ENCODE measurements at regions not wholly inside any gene's neighbourhood (a gene's known extent, or its start where the extent isn't known, plus 50 kb on each side); places are given as distances from the start of the nearest gene placed in this dataset.

- H3K9ac ChIP-seq (ENCODE audit: low read depth in 1 of 3, low read length in 3 of 3) = no peak overlapping the region
- H3K4me3 ChIP-seq (ENCODE audit: low read length in 3 of 3) = no peak overlapping the region
- H3K27ac ChIP-seq (ENCODE audit: low read depth, low read length) = no peak overlapping the region
- peaks cover 0 to 3% (median 2%) of the 10 kb centered on the region in 3 donors for H3K4me1 ChIP-seq (ENCODE audit: control insufficient read depth in 3 of 3, insufficient read depth in 3 of 3, low read length in 3 of 3)
- no peaks in the 10 kb centered on the region for H3K36me3 ChIP-seq (ENCODE audit: control insufficient read depth in 3 of 3, insufficient read depth in 3 of 3, low read length in 3 of 3)
- peaks cover 0 to 4% (median 0%) of the 10 kb centered on the region in 3 donors for H3K9me3 ChIP-seq (ENCODE audit: control insufficient read depth in 3 of 3, low read length in 3 of 3)
- H3K27me3 ChIP-seq (ENCODE audit: control insufficient read depth in 3 of 3, insufficient read depth in 3 of 3, low read length in 3 of 3) = no peaks in the 10 kb centered on the region
Measured at GRCh38 chr16:54847207-54847606, 83.5 kb upstream of the IRX5 start.

GRCh38 chr16:54846766-54847165 lies 83.9 kb upstream of the IRX5 start:
- Histone ChIP-seq H3K4me3 (ENCODE audit: low read length in 3 of 3) (no peak overlapping the region), H3K9me3 (ENCODE audit: control insufficient read depth in 3 of 3, low read length in 3 of 3) (peaks cover 0 to 4% (median 0%) of the 10 kb centered on the region in 3 donors), H3K27ac (ENCODE audit: low read depth, low read length) (no peak overlapping the region), H3K4me1 (ENCODE audit: control insufficient read depth in 3 of 3, insufficient read depth in 3 of 3, low read length in 3 of 3) (peaks cover 0 to 3% (median 2%) of the 10 kb centered on the region in 3 donors), H3K9ac (ENCODE audit: low read depth in 1 of 3, low read length in 3 of 3) (no peak overlapping the region), H3K27me3 (ENCODE audit: control insufficient read depth in 3 of 3, insufficient read depth in 3 of 3, low read length in 3 of 3) (no peaks in the 10 kb centered on the region), H3K36me3 (ENCODE audit: control insufficient read depth in 3 of 3, insufficient read depth in 3 of 3, low read length in 3 of 3) (no peaks in the 10 kb centered on the region)

GRCh38 chr16:54843424-54843750 lies 87.3 kb upstream of the IRX5 start:
- Histone ChIP-seq H3K4me1 (ENCODE audit: control insufficient read depth in 3 of 3, insufficient read depth in 3 of 3, low read length in 3 of 3) (peaks cover 0 to 3% (median 2%) of the 10 kb centered on the region in 3 donors), H3K36me3 (ENCODE audit: control insufficient read depth in 3 of 3, insufficient read depth in 3 of 3, low read length in 3 of 3) (no peaks in the 10 kb centered on the region), H3K4me3 (ENCODE audit: low read length in 3 of 3) (no peak overlapping the region), H3K27ac (ENCODE audit: low read depth, low read length) (no peak overlapping the region), H3K9me3 (ENCODE audit: control insufficient read depth in 3 of 3, low read length in 3 of 3) (peaks cover 0 to 4% (median 2%) of the 10 kb centered on the region in 3 donors), H3K27me3 (ENCODE audit: control insufficient read depth in 3 of 3, insufficient read depth in 3 of 3, low read length in 3 of 3) (peaks cover 0 to 2% (median 0%) of the 10 kb centered on the region in 3 donors), H3K9ac (ENCODE audit: low read depth in 1 of 3, low read length in 3 of 3) (no peak overlapping the region)

GRCh38 chr16:54842743-54843423 lies 87.8 kb upstream of the IRX5 start:
- Histone ChIP-seq H3K36me3 (ENCODE audit: control insufficient read depth in 3 of 3, insufficient read depth in 3 of 3, low read length in 3 of 3) (no peaks in the 10 kb centered on the region), H3K27ac (ENCODE audit: low read depth, low read length) (no peak overlapping the region), H3K27me3 (ENCODE audit: control insufficient read depth in 3 of 3, insufficient read depth in 3 of 3, low read length in 3 of 3) (peaks cover 0 to 2% (median 0%) of the 10 kb centered on the region in 3 donors), H3K4me3 (ENCODE audit: low read length in 3 of 3) (no peak overlapping the region), H3K9ac (ENCODE audit: low read depth in 1 of 3, low read length in 3 of 3) (no peak overlapping the region), H3K4me1 (ENCODE audit: control insufficient read depth in 3 of 3, insufficient read depth in 3 of 3, low read length in 3 of 3) (peaks cover 0 to 3% (median 2%) of the 10 kb centered on the region in 3 donors), H3K9me3 (ENCODE audit: control insufficient read depth in 3 of 3, low read length in 3 of 3) (peaks cover 0 to 4% (median 2%) of the 10 kb centered on the region in 3 donors)

- no peak overlapping the region for H3K27ac ChIP-seq (ENCODE audit: low read depth, low read length)
- no peak overlapping the region for H3K4me3 ChIP-seq (ENCODE audit: low read length in 3 of 3)
- no peaks in the 10 kb centered on the region for H3K36me3 ChIP-seq (ENCODE audit: control insufficient read depth in 3 of 3, insufficient read depth in 3 of 3, low read length in 3 of 3)
- H3K27me3 ChIP-seq (ENCODE audit: control insufficient read depth in 3 of 3, insufficient read depth in 3 of 3, low read length in 3 of 3) = no peaks in the 10 kb centered on the region
- H3K9me3 ChIP-seq (ENCODE audit: control insufficient read depth in 3 of 3, low read length in 3 of 3) = no peaks in the 10 kb centered on the region
- no peak overlapping the region for H3K9ac ChIP-seq (ENCODE audit: low read depth in 1 of 3, low read length in 3 of 3)
- H3K4me1 ChIP-seq (ENCODE audit: control insufficient read depth in 3 of 3, insufficient read depth in 3 of 3, low read length in 3 of 3) = no peaks in the 10 kb centered on the region
Measured at GRCh38 chr16:54829691-54830090, 101.0 kb upstream of the IRX5 start.

GRCh38 chr16:54822892-54823291 lies 107.8 kb upstream of the IRX5 start:
- Histone ChIP-seq H3K4me3 (ENCODE audit: low read length in 3 of 3) (no peak overlapping the region), H3K9me3 (ENCODE audit: control insufficient read depth in 3 of 3, low read length in 3 of 3) (no peaks in the 10 kb centered on the region), H3K36me3 (ENCODE audit: control insufficient read depth in 3 of 3, insufficient read depth in 3 of 3, low read length in 3 of 3) (no peaks in the 10 kb centered on the region), H3K27me3 (ENCODE audit: control insufficient read depth in 3 of 3, insufficient read depth in 3 of 3, low read length in 3 of 3) (no peaks in the 10 kb centered on the region), H3K9ac (ENCODE audit: low read depth in 1 of 3, low read length in 3 of 3) (no peak overlapping the region), H3K27ac (ENCODE audit: low read depth, low read length) (no peak overlapping the region), H3K4me1 (ENCODE audit: control insufficient read depth in 3 of 3, insufficient read depth in 3 of 3, low read length in 3 of 3) (no peaks in the 10 kb centered on the region)

- Histone ChIP-seq H3K9me3 (ENCODE audit: control insufficient read depth in 3 of 3, low read length in 3 of 3) (no peaks in the 10 kb centered on the region), H3K27ac (ENCODE audit: low read depth, low read length) (no peak overlapping the region), H3K27me3 (ENCODE audit: control insufficient read depth in 3 of 3, insufficient read depth in 3 of 3, low read length in 3 of 3) (no peaks in the 10 kb centered on the region), H3K9ac (ENCODE audit: low read depth in 1 of 3, low read length in 3 of 3) (no peak overlapping the region), H3K36me3 (ENCODE audit: control insufficient read depth in 3 of 3, insufficient read depth in 3 of 3, low read length in 3 of 3) (no peaks in the 10 kb centered on the region), H3K4me3 (ENCODE audit: low read length in 3 of 3) (no peak overlapping the region), H3K4me1 (ENCODE audit: control insufficient read depth in 3 of 3, insufficient read depth in 3 of 3, low read length in 3 of 3) (no peaks in the 10 kb centered on the region)
Measured at GRCh38 chr16:54822492-54822891, 108.2 kb upstream of the IRX5 start.

GRCh38 chr16:54821731-54822130 lies 108.9 kb upstream of the IRX5 start:
- H3K27ac ChIP-seq (ENCODE audit: low read depth, low read length) = no peak overlapping the region

GRCh38 chr16:54817940-54818574 lies 112.6 kb upstream of the IRX5 start:
- no peaks in the 10 kb centered on the region for H3K4me1 ChIP-seq (ENCODE audit: control insufficient read depth in 3 of 3, insufficient read depth in 3 of 3, low read length in 3 of 3)
- peak overlapping the region in 1 of 3 donors; percentile 7 for H3K4me3 ChIP-seq (ENCODE audit: low read length in 3 of 3)
- no peaks in the 10 kb centered on the region for H3K27me3 ChIP-seq (ENCODE audit: control insufficient read depth in 3 of 3, insufficient read depth in 3 of 3, low read length in 3 of 3)
- H3K9ac ChIP-seq (ENCODE audit: low read depth in 1 of 3, low read length in 3 of 3) = no peak overlapping the region
- H3K9me3 ChIP-seq (ENCODE audit: control insufficient read depth in 3 of 3, low read length in 3 of 3) = no peaks in the 10 kb centered on the region
- no peaks in the 10 kb centered on the region for H3K36me3 ChIP-seq (ENCODE audit: control insufficient read depth in 3 of 3, insufficient read depth in 3 of 3, low read length in 3 of 3)
- no peak overlapping the region for H3K27ac ChIP-seq (ENCODE audit: low read depth, low read length)

More at GRCh38 chr16:54821731-54822130, 108.9 kb upstream of the IRX5 start:
- Histone ChIP-seq H3K9me3 (ENCODE audit: control insufficient read depth in 3 of 3, low read length in 3 of 3) (no peaks in the 10 kb centered on the region), H3K4me1 (ENCODE audit: control insufficient read depth in 3 of 3, insufficient read depth in 3 of 3, low read length in 3 of 3) (no peaks in the 10 kb centered on the region), H3K4me3 (ENCODE audit: low read length in 3 of 3) (no peak overlapping the region), H3K9ac (ENCODE audit: low read depth in 1 of 3, low read length in 3 of 3) (no peak overlapping the region), H3K27me3 (ENCODE audit: control insufficient read depth in 3 of 3, insufficient read depth in 3 of 3, low read length in 3 of 3) (no peaks in the 10 kb centered on the region), H3K36me3 (ENCODE audit: control insufficient read depth in 3 of 3, insufficient read depth in 3 of 3, low read length in 3 of 3) (no peaks in the 10 kb centered on the region)

GRCh38 chr16:54817432-54817831 lies 113.2 kb upstream of the IRX5 start:
- H3K36me3 ChIP-seq (ENCODE audit: control insufficient read depth in 3 of 3, insufficient read depth in 3 of 3, low read length in 3 of 3) = no peaks in the 10 kb centered on the region
- peak overlapping the region in 2 of 3 donors; percentile 5 to 40 for H3K9ac ChIP-seq (ENCODE audit: low read depth in 1 of 3, low read length in 3 of 3)
- no peak overlapping the region for H3K27ac ChIP-seq (ENCODE audit: low read depth, low read length)
- peak overlapping the region in 2 of 3 donors; percentile 7 to 29 for H3K4me3 ChIP-seq (ENCODE audit: low read length in 3 of 3)
- H3K27me3 ChIP-seq (ENCODE audit: control insufficient read depth in 3 of 3, insufficient read depth in 3 of 3, low read length in 3 of 3) = no peaks in the 10 kb centered on the region
- H3K9me3 ChIP-seq (ENCODE audit: control insufficient read depth in 3 of 3, low read length in 3 of 3) = no peaks in the 10 kb centered on the region
- H3K4me1 ChIP-seq (ENCODE audit: control insufficient read depth in 3 of 3, insufficient read depth in 3 of 3, low read length in 3 of 3) = no peaks in the 10 kb centered on the region
